Stimulated activated CD8-positive, alpha-beta memory T cell treated with anti-CD3 and anti-CD28 coated beads, Interleukin-15, amount 100 ng/mL, for 48 hours (primary cell): ENCODE measurements at regions not wholly inside any gene's neighbourhood (a gene's known extent, or its start where the extent isn't known, plus 50 kb on each side); places are given as distances from the start of the nearest gene placed in this dataset.

Experiments
- DNase-seq, 2 donors: peaks; one replicate each; pipeline ENCODE4 v3.0.0-alpha.2; 2020; ENCODE audit warnings: low read depth in 2 of 2

DNA sequence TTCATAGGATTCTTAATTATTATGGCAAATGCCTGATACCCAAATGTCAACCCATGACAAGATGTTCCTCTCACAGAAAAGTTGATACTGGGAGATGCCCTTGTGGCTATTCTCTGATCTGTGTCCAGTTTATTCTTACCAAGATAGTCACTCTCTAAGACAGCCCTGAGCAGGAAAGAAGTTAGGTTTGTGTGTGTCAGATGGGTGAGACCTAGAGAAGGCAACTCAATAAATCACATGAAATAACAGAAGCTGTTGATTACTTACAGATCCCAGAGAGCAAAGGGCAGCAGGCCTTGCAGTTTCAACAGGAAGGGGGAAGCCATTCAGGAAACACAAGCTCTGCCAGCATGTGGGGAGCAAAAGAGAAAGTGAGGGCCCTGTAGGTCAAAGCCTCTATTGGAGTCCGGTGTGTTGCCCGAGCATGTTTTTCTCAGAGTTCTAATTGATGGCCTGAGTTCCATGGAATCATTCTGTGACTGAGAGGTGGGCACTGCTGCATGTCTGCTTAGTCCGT lies 1193.7 kb upstream of the CDH18 start:
- DNase-seq, result no peak

DNA sequence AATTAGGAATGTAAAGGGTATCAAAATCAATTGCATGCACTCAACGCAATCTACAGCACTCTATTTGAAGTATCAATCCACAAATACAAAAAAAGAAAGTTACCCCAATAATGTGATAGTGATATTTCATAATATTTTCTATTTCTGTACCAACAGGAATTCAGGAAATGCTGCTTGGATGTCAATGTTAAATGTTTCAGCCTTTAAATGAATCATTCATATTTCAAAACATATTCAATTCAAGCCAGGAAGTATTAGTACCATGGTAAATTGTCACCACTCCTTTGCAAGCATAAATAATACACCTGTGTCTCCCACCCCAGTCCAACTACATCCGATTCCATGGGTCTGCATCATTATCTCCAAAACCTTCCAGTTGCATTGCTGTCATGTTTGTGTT lies 1185.5 kb upstream of the CDH18 start:
- no peak for DNase-seq

DNA sequence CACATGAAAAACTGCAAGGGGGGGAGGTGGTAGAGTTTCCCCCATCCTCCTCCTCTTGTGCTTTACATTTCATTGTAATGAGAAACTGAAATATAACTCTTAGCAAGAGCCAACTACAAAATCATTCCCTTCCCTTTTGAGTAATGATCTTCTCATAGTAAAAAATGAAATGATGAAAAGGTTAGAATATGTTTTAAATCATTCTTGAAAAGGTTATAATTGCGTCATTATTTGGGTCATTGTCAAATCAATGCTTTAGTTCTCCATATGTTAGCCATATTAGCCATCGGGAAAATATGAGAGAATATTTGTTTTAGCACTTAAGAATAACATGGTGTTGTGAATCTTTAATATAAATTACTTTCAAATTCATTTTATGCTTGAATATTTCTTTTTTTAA lies 1185.0 kb upstream of the CDH18 start:
- no peak for DNase-seq

DNA sequence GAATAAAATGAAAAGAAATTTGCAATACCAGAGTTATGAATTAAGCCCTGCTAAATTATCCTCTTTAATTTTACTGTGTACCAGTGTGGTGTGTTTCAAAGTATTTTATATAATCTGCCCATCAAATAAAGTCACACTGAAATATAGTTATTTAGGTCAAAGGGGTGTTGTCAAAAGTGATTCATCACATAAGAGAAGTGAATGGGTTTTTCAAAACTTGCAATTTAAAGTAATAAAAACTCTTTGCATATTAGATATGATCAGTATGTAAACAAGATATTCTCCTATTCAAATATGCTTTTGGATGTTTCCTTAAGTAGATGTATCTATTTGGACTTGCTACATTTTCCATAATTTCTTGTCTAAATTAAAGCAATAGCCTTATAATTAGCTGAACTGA lies 1183.0 kb upstream of the CDH18 start:
- DNase-seq, result no peak

DNA sequence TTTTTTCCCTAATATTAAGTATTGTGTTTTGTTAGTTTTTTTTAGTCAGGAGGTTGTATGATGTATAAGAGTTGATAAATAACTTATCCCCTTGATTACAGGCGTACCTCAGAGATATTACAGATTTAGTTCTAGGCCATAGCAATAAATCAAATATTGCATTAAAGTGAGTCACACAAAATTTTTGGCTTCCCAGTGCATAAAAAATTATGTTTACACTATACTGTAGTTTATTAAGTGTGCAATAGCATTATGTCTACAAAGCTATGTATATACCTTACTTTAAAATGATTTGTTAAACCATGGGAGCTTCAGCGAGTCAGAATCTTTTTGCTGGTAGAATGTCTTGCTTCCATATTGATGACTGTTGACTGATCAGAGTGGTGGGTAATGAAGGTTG lies 1180.6 kb upstream of the CDH18 start:
- DNase-seq, result no peak

DNA sequence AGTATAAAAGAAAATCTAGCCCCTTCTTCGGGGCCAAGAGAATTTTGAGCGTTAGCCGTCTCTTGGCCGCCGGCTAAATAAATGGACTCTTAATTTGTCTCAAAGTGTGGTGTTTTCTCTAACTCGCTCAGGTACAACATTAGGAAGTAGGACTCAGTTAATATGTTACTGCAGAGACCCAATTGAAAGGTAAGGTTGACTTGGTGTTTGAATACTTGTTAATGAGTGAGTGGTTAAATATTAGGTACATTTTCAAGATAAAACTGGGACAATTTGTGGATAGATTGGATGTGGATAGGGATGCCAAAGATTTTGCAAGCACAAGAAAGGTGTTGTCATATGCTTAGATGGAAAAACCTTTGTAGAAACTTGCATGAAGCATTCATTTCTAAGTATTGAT lies 1177.3 kb upstream of the CDH18 start:
- no peak for DNase-seq

DNA sequence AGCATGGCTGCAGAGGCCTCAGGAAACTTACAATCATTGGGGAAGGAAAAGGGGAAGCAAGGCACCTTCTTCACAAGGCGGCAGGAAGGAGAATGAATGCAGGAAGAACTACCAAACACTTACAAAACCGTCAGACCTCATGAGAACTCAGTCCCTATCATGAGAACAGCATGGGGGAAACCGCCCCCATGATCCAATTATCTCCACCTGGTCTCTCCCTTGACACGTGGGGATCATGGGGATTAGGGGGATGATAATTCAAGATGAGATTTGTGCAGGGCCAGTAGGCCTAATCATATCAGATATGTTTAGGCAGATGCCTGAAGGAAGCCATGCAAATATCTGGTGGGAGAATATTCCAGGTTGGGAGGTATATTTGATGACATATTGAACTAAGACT lies 1176.4 kb upstream of the CDH18 start:
- no peak for DNase-seq

DNA sequence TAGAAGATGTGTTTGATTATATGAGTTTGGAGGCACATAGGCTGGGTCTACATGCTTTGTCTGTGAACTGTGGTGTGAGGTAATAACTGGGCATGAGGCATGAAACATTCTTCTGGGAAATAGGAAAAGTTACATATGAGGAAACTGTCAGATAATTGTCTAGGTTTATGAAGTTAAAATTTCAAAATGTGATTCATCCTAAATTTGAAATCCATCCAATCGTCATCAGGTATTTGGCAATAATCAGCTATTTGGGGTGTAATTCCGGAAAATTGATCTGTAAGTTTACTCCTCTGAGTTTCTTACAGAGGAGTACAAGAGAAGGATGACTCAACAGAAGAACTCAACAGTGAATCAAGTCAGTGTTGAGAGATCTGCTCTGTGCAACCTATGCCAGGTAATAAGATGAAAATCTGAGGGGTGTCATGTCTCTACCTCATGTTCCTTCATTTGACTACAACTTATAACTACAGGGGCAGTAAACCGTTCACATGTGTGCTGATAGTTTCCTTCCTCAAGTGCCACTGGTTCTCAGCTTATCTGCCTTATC lies 1171.6 kb upstream of the CDH18 start:
- DNase-seq, result no peak

DNA sequence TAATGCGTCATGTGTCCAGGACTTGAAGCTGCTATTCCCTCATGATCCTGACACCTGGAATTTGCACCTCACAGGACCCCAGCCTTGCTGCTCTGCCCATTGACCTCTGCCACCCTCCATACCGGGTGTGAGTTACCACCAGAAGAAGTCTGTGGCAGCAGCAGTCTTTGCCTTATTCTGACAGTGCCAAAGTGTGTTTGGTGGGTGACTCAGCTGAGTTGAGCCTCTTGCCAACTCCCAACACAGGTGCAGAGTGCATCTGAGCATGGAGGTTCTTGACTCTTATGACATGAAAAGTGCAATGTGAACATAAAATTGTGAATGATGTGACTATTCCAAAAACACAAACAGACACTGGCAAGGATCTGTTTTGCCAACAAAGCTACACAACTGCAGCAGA lies 1166.5 kb upstream of the CDH18 start:
- no peak for DNase-seq

DNA sequence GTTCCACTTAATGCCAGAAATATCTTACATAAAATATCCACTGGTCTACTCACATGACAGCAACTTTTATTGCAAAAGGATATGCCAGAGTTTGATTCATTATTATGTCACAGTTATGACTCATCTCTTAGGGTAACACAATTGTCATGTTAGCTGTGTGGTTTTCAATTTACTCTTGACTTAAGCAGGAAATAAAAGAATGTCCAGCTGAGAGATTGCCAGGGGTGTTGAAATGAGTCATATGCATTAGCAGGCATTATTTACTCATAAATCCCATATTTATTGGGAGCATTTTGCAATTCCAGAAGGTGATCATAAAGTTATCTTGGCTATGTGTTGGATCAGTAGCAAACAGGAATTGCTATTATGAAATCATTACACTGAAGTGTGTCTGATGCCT lies 1164.6 kb upstream of the CDH18 start:
- DNase-seq, result no peak

DNA sequence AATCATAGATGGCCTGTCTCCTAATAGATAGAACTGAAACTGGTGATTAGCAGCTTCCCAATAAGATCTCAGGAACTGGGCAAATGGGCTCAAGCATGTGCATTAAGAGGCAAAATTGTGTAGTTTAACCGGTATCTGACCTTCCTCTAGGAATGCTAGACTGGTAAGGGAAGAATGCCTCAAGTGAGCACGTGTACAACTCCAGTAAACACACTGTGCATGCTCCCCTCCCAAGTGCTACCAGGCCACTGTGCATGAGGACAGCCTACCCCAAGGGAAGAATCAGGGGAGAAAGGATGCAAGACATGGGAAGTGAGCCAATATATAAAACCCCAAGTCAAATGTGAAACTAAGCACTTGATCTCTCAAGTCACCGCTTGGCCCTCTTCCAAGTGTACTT lies 1157.4 kb upstream of the CDH18 start:
- DNase-seq, result no peak

DNA sequence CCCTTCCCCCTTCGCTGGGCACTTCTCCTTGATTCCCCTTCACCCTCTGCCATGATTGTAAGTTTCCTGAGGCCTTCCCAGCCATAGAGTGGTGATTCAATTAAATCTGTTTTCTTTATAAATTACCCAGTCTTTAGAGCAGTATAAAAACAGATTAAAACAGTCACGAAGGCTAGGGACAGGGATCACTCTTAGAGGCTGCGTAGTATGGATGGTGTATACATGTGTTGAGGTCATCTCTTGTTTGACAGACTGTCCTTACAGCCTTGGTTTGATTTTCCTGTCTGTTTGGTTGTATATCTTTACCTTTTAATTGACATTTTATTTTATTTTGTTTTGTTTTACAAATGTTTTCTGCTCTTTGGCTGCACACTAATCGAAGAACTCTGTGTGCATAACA lies 1155.7 kb upstream of the CDH18 start:
- DNase-seq, result no peak

DNA sequence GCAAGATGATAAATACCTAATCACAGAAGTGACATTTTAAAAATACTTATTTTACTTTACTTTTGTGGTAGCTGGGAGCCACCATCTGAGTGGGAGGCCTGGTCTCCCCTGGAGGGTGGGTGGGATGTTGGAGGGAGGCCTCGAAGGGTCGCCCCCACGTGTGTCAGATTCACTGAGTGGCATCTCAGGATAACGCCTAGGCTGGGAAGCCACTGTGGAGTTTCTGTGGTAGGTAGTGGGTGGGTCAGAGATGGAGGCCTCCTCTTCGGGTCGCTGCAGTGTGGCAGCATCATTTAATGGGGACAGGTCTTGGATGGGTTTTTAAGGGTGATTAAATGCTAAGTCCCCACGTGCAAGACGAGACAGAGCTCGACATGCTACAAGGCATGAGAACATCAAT lies 1154.8 kb upstream of the CDH18 start:
- no peak for DNase-seq

DNA sequence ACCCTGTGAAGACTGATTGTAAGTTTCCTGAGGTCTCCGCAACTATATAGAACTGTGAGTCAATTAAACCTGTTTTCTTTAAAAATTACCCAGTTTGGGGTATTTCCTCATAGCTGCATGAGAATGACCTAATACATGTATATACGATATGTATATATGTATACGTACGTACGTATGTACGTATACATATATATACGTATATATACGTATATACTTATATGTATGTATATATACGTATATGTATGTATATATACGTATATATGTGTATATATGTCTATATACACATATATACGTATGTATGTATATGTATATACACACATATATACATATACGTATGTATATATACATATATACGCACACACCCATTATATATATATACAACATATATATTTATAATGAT lies 1153.0 kb upstream of the CDH18 start:
- no peak for DNase-seq

DNA sequence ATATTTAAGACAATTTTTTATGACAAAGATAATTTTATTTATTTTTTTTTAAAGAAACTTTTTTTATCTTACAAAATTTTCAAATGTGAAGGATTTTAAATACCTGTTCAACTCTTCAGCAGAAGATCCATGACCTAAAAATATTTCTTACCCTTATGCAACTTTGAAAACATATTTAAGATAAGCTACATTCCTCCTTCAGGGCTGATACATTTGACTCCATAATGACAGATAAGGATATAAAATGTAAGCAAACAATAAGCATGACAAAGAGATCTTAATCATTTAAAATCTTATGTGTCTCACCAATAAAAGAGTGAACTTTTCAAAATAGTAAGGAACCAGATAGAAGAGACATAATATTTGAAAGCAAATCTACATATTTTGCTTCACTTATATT lies 1138.2 kb upstream of the CDH18 start:
- no peak for DNase-seq

DNA sequence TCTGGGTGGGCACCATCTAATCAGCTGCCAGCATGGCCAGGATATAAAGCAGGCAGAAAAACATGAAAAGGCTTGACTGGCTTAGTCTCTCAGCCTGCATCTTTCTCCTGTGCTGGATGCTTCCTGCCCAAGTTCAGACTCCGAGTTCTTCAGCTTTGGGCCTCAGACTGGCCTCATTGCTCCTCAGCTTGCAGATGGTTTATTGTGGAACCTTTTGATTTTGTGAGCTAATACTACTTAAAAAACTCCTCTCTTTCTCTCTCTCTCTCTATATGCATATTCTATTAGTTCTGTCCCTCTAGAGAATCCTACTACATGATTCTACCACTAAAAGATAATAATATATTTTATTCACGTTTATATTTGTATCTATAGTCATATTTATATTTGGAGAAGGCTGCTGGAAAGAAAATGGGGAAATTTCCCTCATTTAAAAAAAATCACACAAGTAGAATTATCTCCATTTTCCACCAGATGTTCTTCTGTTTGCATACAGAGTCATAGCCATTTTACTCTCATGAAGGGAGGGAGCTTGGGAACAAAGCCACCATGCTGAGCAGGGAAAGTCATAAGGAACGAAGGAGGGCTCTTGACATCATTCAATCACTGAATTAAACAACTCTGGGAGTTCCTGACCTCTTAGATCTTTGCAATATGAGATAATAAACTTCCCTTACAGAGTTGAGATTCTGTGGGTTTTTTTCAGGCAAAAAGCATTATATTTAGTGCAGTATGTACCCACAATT lies 1137.4 kb upstream of the CDH18 start:
- no peak for DNase-seq

DNA sequence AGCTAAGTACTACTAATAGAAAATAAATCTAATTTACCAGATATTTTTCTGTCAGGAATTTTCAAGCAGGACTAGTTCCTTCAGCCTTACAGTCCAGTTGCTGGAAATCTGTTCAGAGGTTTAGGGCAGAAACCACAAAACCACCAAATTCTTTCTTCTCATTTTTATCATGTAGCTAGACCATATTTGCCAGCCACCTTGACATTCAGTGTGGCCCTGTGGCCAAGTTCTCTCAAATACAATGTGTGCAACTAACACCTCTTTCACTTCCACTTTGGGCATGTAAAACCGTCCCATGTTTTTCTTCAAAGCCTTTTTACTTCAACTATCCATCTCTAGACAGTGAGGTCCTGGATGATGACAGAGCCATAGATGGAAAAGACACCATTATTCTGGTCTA lies 1133.2 kb upstream of the CDH18 start:
- no peak for DNase-seq

DNA sequence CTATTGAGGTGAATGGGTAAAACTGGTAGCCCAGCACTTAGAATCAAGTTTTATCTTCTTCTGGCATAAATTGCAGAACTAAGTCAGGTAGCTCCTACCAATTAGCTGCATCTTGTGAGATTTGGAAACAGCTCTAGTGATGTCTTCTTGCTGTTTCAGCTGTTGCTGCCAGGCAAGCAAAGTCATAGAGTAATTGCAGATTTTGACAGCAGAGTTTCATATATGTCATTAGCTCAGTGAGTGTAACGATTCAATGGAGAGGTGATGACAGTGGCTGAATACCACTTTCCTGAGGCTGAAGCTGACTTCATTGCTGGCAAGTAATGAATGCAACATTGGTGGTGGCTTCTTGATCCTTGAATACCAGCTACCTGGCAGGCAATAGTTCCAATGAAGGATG lies 1109.7 kb upstream of the CDH18 start:
- no peak for DNase-seq

DNA sequence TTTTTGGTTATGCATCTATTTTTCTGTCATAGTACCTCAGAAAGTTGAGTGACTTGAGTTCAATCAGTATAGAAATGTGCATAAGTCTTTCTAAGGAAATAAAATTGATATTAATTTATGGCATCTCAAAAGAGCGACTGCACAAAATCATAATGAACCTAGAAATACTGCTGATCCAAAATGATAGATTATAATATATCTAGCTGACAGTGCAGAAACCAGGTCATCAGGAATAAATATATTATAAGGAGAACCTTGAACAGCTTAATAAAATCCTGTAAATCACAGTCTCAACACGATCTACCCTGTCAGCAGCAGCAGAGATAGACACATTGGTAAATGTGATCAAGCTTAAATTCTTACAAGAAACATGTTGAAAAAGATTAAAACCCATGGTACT lies 1106.6 kb upstream of the CDH18 start:
- no peak for DNase-seq

DNA sequence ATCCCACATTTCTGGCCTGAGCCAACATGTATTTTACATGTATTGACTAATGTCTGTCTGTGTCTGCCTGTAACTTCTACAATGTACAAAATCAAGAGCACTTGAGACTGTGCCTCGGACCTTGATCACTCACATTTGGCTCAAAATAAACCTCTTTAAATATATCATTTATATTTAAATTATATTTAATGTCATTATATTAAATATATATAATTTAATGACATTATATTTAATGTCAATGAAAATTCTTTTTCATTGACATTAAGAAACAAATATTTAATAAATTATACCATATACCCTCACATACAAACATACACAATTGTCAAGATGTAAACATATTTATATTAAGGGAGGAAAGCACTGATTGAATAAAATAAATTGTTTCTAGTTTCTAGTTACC lies 1099.8 kb upstream of the CDH18 start:
- no peak for DNase-seq

DNA sequence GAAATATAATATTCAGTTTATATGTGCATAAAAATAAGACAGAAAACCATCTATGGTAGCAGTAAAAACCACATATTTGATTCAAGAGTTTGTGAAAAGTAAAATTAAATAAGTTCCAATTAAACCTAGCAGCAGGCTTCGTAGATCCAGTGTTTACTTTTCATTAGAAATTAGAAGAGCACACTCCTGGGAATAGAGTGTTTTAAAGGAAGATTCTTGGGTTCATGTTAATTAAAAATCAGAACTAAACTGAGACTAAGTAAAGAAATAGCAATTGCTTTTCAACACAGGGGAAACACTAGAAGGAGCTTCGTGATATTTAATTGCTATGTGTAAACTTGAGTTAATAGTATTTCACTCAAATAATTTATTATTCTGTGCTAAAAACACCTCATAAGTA lies 1097.8 kb upstream of the CDH18 start:
- DNase-seq, result no peak

DNA sequence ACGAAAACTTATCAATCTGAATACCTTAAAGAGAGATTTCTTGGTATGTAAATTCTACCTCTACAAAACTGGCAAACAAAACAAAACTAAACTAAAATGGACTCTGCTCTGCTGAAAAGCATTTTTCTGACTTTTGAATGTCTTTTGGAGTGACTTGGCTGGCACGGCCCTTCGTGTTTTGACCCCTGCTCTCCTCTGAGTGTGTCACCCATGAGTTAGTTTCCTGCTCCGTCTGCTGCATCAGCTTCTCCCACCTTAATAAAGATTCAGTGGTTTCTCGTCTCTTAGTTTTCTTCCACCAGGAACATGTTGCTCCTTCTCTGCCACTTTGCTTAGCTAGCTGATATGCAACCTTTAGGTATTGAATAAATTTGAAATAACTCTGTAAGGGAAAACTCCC lies 1084.0 kb upstream of the CDH18 start:
- DNase-seq, result no peak

DNA sequence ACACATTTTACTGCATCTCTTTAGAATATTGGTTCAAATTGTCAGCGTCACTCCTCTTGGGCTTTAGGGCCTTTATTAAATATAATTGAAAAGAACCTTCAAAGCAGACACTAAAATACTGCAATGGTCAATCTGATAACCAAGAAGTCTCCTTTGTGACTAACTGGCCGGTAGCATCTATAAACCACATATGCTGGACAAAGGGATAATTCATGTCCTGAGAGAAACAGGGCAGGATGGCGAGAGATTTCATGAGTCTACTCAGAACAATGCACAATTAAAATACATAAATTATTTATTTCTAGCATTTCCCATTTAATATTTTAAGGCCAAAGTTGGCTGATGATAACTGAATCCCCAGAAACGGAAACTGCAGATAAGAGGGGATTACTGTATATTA lies 1083.4 kb upstream of the CDH18 start:
- no peak for DNase-seq

DNA sequence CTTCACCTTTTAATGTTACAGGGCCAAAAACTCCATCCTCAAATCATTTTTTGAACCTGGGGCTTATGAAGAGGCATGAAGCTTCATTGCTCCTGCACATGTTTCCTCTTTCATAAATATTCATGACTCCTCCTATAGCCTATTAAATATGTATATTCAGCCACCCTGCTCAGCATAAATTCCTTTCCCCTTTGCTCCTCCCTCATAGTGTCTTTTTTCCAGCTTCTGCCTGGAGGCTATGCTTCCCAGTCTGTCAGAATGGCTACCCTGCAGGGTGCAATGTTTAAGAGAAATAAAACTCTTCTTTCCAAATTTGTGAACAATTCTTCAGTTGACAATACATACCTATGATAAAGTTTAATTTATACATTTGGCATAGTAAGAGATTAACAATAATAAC lies 1082.9 kb upstream of the CDH18 start:
- no peak for DNase-seq
